NCI-H82 treated with DMSO at 0.1 percent for 48 hours (cell line): ENCODE measurements at regions not wholly inside any gene's neighbourhood (a gene's known extent, or its start where the extent isn't known, plus 50 kb on each side); places are given as distances from the start of the nearest gene placed in this dataset.
A peak's percentile ranks its signal among the peaks of the same experiment; 100 is the strongest.

Experiments
- DNase-seq: peaks from one replicate; lab custom pipeline; 2025; ENCODE audit not compliant: unreplicated experiment; lab: John Stamatoyannopoulos, UW

- DNase-seq, result no peak
These were observed 147.0 kb downstream of the FGF9 start for GRCh38 chr13:21817878-21818277.

GRCh38 chr13:21822029-21822428 lies 151.2 kb downstream of the FGF9 start:
- DNase-seq, result no peak

GRCh38 chr13:21823416-21823815 lies 152.5 kb downstream of the FGF9 start:
- DNase-seq, result no peak

- no peak for DNase-seq
These were observed 153.1 kb downstream of the FGF9 start for GRCh38 chr13:21823949-21824348.

GRCh38 chr13:21825186-21825585 lies 154.3 kb downstream of the FGF9 start:
- DNase-seq, result no peak

GRCh38 chr13:21825801-21826200 lies 154.9 kb downstream of the FGF9 start:
- DNase-seq, result no peak

GRCh38 chr13:21826214-21827015 lies 155.5 kb downstream of the FGF9 start:
- no peak for DNase-seq

GRCh38 chr13:21831654-21832324 lies 160.9 kb downstream of the FGF9 start:
- DNase-seq, result no peak

- DNase-seq, result no peak
These were observed 163.0 kb downstream of the FGF9 start for GRCh38 chr13:21833921-21834320.

- DNase-seq, result no peak
These were observed 163.6 kb downstream of the FGF9 start for GRCh38 chr13:21834521-21834920.

GRCh38 chr13:21837288-21837687 lies 166.4 kb downstream of the FGF9 start:
- DNase-seq, result no peak

- DNase-seq, result no peak
These were observed 167.1 kb downstream of the FGF9 start for GRCh38 chr13:21837841-21838551.

- DNase-seq, result no peak
These were observed 175.7 kb downstream of the FGF9 start for GRCh38 chr13:21846605-21847004.

GRCh38 chr13:21849323-21849722 lies 178.4 kb downstream of the FGF9 start:
- peak; percentile 0 for DNase-seq

- DNase-seq, result no peak
These were observed 179.4 kb downstream of the FGF9 start for GRCh38 chr13:21850013-21851006.

- DNase-seq, result no peak
These were observed 181.2 kb downstream of the FGF9 start for GRCh38 chr13:21852043-21852442.

- no peak for DNase-seq
These were observed 182.9 kb downstream of the FGF9 start for GRCh38 chr13:21853779-21854178.

GRCh38 chr13:21868823-21869222 lies 197.9 kb downstream of the FGF9 start:
- no peak for DNase-seq

- DNase-seq, result no peak
These were observed 200.5 kb downstream of the FGF9 start for GRCh38 chr13:21871382-21871781.

- no peak for DNase-seq
These were observed 201.0 kb downstream of the FGF9 start for GRCh38 chr13:21871919-21872318.

- DNase-seq, result no peak
These were observed 201.9 kb downstream of the FGF9 start for GRCh38 chr13:21872795-21873194.
